ENCODE measurements at regions not wholly inside any gene's neighbourhood (a gene's known extent, or its start where the extent isn't known, plus 50 kb on each side); places are given as distances from the start of the nearest gene placed in this dataset.

DNA sequence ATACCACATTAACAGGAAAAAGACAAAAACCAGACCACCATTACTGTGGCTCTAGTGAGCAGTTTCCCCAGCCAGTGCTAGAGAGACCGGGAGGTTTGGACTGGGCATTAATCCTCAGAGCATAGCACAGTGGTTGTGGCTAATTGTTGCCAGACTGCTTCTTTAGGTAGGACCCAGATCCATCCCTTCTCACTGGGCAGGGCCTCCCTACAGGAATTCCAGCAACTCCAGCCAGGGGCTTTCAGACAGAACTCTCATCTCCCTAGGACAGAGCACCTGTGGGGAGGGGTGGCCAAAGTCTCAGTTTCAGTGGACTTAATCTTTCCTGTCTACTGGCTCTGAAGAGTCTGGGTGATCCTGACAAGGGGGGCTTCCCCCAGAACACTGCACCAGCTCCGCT is 759.6 kb downstream of the SQOR start:
- peaks cover 0 to 9% (median 0%) of the 10 kb centered on the region in 3 donors for H3K9me3 ChIP-seq (ENCODE audit: control insufficient read depth in 2 of 3, insufficient read depth in 1 of 3, low read length in 3 of 3)
- no peak overlapping the region for H3K4me3 ChIP-seq (ENCODE audit: low read length in 3 of 3)
- H3K27ac ChIP-seq (ENCODE audit: low read depth in 2 of 2, low read length in 2 of 2): no peak overlapping the region
- H3K9ac ChIP-seq (ENCODE audit: low read length in 3 of 3): no peak overlapping the region
- FAIRE-seq (no peak), DNase-seq (no peak)
- H3K4me1 ChIP-seq (ENCODE audit: control insufficient read depth in 2 of 3, insufficient read depth in 2 of 3, low read depth in 1 of 3, low read length in 3 of 3): no peaks in the 10 kb centered on the region
- no peaks in the 10 kb centered on the region for H3K27me3 ChIP-seq (ENCODE audit: control insufficient read depth, insufficient read depth, low read length)
- intact Hi-C loops (cut with DNase I): no loop called here
- H3K36me3 ChIP-seq (ENCODE audit: control insufficient read depth in 2 of 3, insufficient read depth in 3 of 3, low read length in 3 of 3): no peaks in the 10 kb centered on the region
- TF ChIP-seq, protein P1, sequence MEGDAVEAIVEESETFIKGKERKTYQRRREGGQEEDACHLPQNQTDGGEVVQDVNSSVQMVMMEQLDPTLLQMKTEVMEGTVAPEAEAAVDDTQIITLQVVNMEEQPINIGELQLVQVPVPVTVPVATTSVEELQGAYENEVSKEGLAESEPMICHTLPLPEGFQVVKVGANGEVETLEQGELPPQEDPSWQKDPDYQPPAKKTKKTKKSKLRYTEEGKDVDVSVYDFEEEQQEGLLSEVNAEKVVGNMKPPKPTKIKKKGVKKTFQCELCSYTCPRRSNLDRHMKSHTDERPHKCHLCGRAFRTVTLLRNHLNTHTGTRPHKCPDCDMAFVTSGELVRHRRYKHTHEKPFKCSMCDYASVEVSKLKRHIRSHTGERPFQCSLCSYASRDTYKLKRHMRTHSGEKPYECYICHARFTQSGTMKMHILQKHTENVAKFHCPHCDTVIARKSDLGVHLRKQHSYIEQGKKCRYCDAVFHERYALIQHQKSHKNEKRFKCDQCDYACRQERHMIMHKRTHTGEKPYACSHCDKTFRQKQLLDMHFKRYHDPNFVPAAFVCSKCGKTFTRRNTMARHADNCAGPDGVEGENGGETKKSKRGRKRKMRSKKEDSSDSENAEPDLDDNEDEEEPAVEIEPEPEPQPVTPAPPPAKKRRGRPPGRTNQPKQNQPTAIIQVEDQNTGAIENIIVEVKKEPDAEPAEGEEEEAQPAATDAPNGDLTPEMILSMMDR (IDR thresholded peaks at IDR 0.05; ENCODE audit: borderline replicate concordance, extremely low read depth, insufficient read depth): no peak

DNA sequence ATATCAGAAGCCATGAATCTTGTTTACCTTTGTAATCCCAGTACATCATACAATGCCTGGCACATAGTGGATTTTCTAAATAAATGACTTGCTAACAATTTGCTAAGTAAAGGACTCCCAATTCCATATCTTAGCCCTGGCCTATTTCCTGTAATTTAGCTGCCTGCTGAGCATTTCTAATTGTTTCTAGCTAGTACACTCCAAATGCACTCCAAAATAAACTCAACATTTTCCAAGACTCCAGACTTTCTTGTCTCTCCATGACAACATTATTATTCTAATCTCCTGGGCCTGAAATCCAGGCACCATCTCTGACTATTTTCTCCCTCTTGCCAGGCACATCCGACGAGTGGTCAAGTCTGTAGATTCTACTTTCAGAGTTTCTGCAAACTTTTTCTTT is 773.5 kb downstream of the SQOR start:
- TF ChIP-seq, protein P1 (IDR thresholded peaks at IDR 0.05; ENCODE audit: borderline replicate concordance, extremely low read depth, insufficient read depth): no peak
- H3K9me3 ChIP-seq (ENCODE audit: control insufficient read depth in 2 of 3, insufficient read depth in 1 of 3, low read length in 3 of 3): no peaks in the 10 kb centered on the region
- intact Hi-C loops (cut with DNase I): no loop called here
- no peak overlapping the region for H3K9ac ChIP-seq (ENCODE audit: low read length in 3 of 3)
- H3K4me1 ChIP-seq (ENCODE audit: control insufficient read depth in 2 of 3, insufficient read depth in 2 of 3, low read depth in 1 of 3, low read length in 3 of 3): no peaks in the 10 kb centered on the region
- FAIRE-seq (no peak), DNase-seq (no peak)
- H3K4me3 ChIP-seq (ENCODE audit: low read length in 3 of 3): no peak overlapping the region
- no peaks in the 10 kb centered on the region for H3K27me3 ChIP-seq (ENCODE audit: control insufficient read depth, insufficient read depth, low read length)
- H3K27ac ChIP-seq (ENCODE audit: low read depth in 2 of 2, low read length in 2 of 2): no peak overlapping the region
- no peaks in the 10 kb centered on the region for H3K36me3 ChIP-seq (ENCODE audit: control insufficient read depth in 2 of 3, insufficient read depth in 3 of 3, low read length in 3 of 3)

DNA sequence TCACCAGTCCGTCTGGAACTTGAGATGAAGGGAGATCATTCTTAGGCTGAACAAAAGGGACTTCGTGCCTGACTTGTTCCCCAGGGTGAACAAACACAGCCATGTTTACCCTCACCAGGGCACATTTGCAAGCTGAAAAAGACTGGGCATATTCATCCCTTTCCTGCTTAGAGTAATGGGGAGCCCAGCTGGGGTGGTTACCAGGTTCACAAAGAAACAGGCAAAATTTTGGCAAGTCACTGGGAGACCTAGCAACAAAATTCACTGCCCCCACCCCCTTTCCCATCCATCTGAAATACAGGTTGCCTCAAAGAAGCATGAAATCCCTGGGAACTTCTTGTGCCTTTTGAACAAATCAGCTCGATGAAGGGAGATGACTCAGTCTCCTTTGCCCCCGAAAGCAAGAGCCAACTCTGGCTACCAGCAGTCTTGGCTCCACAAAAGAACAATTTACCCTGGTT is 775.0 kb downstream of the SQOR start:
- Histone ChIP-seq H3K9ac (ENCODE audit: low read length in 3 of 3) (no peak overlapping the region), H3K4me1 (ENCODE audit: control insufficient read depth in 2 of 3, insufficient read depth in 2 of 3, low read depth in 1 of 3, low read length in 3 of 3) (no peaks in the 10 kb centered on the region), H3K36me3 (ENCODE audit: control insufficient read depth in 2 of 3, insufficient read depth in 3 of 3, low read length in 3 of 3) (no peaks in the 10 kb centered on the region), H3K27me3 (ENCODE audit: control insufficient read depth, insufficient read depth, low read length) (no peaks in the 10 kb centered on the region), H3K27ac (ENCODE audit: low read depth in 2 of 2, low read length in 2 of 2) (no peak overlapping the region), H3K9me3 (ENCODE audit: control insufficient read depth in 2 of 3, insufficient read depth in 1 of 3, low read length in 3 of 3) (no peaks in the 10 kb centered on the region), H3K4me3 (ENCODE audit: low read length in 3 of 3) (no peak overlapping the region)
- TF ChIP-seq, protein P1 (IDR thresholded peaks at IDR 0.05; ENCODE audit: borderline replicate concordance, extremely low read depth, insufficient read depth): no peak
- FAIRE-seq: no peak
- intact Hi-C loops (cut with DNase I): no loop called here
- no peak for DNase-seq

DNA sequence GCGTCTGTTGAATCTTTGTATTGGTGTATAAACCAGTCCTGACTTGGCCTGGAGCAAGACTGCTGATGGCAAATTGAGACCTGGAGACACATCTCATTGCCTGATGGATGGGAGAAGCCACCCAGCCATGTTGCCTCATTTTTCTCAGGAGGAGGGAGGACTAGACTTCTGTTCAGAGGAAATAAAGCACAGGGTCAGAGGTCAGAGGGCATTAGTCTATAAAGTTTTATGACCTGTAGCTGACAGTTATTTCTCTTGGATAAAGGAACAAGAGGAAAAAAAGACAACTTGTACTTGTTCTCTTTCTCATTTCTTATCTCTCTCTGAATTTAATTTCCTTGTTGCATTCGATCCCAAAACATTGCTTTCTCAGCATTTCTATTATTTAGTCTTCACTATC is 775.9 kb downstream of the SQOR start:
- Histone ChIP-seq H3K4me1 (ENCODE audit: control insufficient read depth in 2 of 3, insufficient read depth in 2 of 3, low read depth in 1 of 3, low read length in 3 of 3) (no peaks in the 10 kb centered on the region), H3K9ac (ENCODE audit: low read length in 3 of 3) (no peak overlapping the region), H3K27me3 (ENCODE audit: control insufficient read depth, insufficient read depth, low read length) (no peaks in the 10 kb centered on the region), H3K9me3 (ENCODE audit: control insufficient read depth in 2 of 3, insufficient read depth in 1 of 3, low read length in 3 of 3) (no peaks in the 10 kb centered on the region), H3K4me3 (ENCODE audit: low read length in 3 of 3) (no peak overlapping the region), H3K27ac (ENCODE audit: low read depth in 2 of 2, low read length in 2 of 2) (no peak overlapping the region), H3K36me3 (ENCODE audit: control insufficient read depth in 2 of 3, insufficient read depth in 3 of 3, low read length in 3 of 3) (no peaks in the 10 kb centered on the region)
- TF ChIP-seq, protein P1 (IDR thresholded peaks at IDR 0.05; ENCODE audit: borderline replicate concordance, extremely low read depth, insufficient read depth): no peak
- FAIRE-seq (no peak), DNase-seq (peak in 4 of 5 donors; percentile 67 to 95 (median 86))
- intact Hi-C loops (cut with DNase I): no loop called here
